AG09319 (cell line): ENCODE measurements at regions not wholly inside any gene's neighbourhood (a gene's known extent, or its start where the extent isn't known, plus 50 kb on each side); places are given as distances from the start of the nearest gene placed in this dataset.

Source experiments
- DNase-seq: peaks from one replicate; pipeline ENCODE4 v3.0.0-alpha.2; 2010; ENCODE audit warnings: low read depth; ENCODE audit errors: extremely low read depth
- TF ChIP-seq, protein P1 (sequence below): IDR thresholded peaks from 2 replicates; pipeline ENCODE4 v1.5.1; 2011; ENCODE audit warnings: low read depth, mild to moderate bottlenecking, inconsistent platforms, low read length, moderate library complexity

- TF ChIP-seq, protein P1, sequence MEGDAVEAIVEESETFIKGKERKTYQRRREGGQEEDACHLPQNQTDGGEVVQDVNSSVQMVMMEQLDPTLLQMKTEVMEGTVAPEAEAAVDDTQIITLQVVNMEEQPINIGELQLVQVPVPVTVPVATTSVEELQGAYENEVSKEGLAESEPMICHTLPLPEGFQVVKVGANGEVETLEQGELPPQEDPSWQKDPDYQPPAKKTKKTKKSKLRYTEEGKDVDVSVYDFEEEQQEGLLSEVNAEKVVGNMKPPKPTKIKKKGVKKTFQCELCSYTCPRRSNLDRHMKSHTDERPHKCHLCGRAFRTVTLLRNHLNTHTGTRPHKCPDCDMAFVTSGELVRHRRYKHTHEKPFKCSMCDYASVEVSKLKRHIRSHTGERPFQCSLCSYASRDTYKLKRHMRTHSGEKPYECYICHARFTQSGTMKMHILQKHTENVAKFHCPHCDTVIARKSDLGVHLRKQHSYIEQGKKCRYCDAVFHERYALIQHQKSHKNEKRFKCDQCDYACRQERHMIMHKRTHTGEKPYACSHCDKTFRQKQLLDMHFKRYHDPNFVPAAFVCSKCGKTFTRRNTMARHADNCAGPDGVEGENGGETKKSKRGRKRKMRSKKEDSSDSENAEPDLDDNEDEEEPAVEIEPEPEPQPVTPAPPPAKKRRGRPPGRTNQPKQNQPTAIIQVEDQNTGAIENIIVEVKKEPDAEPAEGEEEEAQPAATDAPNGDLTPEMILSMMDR, result no peak
- DNase-seq, result no peak
Observed at GRCh38 chr18:38909972-38910371, 1344.4 kb upstream of the CELF4 start.

GRCh38 chr18:38902796-38903195 is 1337.2 kb upstream of the CELF4 start:
- TF ChIP-seq, protein P1, result no peak

DNA sequence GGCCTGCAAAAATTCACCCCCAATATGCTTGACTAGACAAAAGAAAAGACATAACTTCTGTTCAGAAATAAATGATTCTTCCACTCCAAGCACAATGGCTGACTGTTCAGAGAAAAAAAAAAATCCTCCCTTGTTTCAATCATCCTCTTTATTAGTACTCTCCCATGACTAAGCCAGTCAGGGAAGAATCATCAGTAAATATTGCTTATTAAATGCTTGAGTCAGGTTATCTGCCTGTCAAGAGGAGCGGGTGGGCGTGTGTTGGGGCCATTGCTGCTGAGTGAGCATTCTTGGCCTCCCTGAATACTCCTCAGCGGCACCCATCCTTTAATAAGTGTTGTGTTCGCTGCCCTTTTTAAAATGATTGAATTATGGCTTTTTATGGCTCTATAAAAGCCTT is 1334.8 kb upstream of the CELF4 start:
- TF ChIP-seq, protein P1, result no peak

More at GRCh38 chr18:38902796-38903195, 1337.2 kb upstream of the CELF4 start:
- DNase-seq, result no peak

GRCh38 chr18:38900031-38900430 is 1334.4 kb upstream of the CELF4 start:
- no peak for DNase-seq

More for the DNA sequence above, 1334.8 kb upstream of the CELF4 start:
- DNase-seq, result no peak

GRCh38 chr18:38899252-38899651 is 1333.7 kb upstream of the CELF4 start:
- DNase-seq, result no peak
- TF ChIP-seq, protein P1, result no peak

More at GRCh38 chr18:38900031-38900430, 1334.4 kb upstream of the CELF4 start:
- TF ChIP-seq, protein P1, result no peak

GRCh38 chr18:38898167-38898566 is 1332.6 kb upstream of the CELF4 start:
- TF ChIP-seq, protein P1, result no peak
- DNase-seq, result no peak

DNA sequence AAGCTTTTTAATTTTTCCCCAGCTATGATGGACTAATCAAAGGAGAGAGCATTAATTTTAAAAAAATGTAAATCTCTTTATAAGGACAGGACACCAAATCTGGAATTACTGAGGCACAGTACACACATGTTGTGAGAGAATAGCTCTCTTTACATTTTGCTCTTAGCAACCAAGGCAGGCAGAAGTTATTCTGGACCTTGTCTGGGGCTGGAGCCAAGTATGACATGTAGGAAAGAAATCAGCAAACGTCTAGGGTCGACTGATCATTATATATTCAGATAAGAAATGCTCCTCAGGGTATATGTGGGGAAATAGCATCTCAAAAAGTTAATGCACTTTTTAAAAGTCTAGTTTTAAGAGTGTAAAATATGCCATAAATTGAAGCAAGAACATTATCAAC is 1330.0 kb upstream of the CELF4 start:
- TF ChIP-seq, protein P1, result no peak
- no peak for DNase-seq
